ENCODE measurements at regions not wholly inside any gene's neighbourhood (a gene's known extent, or its start where the extent isn't known, plus 50 kb on each side); places are given as distances from the start of the nearest gene placed in this dataset.
"Not testable (repeated sequence)": the region's sequence is repeated elsewhere in the genome, so short reads cannot be mapped to it uniquely, and the experiment has no call there.

DNA sequence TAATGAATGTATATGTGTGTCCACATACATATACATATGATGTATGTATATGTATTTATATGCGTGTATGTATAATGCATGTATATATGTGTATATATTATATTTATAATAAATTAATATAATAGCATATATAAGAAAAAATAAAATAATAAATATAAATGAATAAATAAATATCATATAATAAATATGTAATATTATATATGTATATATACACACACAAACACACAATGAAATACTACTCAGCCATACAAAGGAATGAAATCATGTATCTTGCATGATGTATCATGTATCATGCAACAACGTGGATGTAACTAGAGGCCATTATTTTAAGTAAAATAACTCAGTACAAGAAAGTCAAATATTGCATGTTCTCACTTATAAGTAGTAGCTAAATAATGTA is 788.7 kb upstream of the CHORDC1 start:
- Histone ChIP-seq H3K4me1 (no peaks in the 10 kb centered on the region), H3K36me3 (ENCODE audit: control insufficient read depth, insufficient read depth, low read length) (no peaks in the 10 kb centered on the region), H3K27me3 (replicated peaks; ENCODE audit: control insufficient read depth, insufficient read depth, low read length) (no peaks in the 10 kb centered on the region), H3K9me3 (no peaks in the 10 kb centered on the region), H3K4me3 (ENCODE audit: low read depth, low read length) (no peak overlapping the region)
- ChIA-PET POLR2A (no interaction called here), CTCF (no interaction called here)
- H3K36me3 Mint-ChIP-seq (ENCODE audit: insufficient read depth, unreplicated experiment): no peaks in the 10 kb centered on the region
- no peak overlapping the region for H3K4me3 Mint-ChIP-seq (ENCODE audit: unreplicated experiment)
- no peaks in the 10 kb centered on the region for H3K27me3 Mint-ChIP-seq (ENCODE audit: insufficient read depth, unreplicated experiment)
- BruUV-seq (replicated peaks): no TSS peak
- DNase-seq: no peak
- TF ChIP-seq, protein P1, sequence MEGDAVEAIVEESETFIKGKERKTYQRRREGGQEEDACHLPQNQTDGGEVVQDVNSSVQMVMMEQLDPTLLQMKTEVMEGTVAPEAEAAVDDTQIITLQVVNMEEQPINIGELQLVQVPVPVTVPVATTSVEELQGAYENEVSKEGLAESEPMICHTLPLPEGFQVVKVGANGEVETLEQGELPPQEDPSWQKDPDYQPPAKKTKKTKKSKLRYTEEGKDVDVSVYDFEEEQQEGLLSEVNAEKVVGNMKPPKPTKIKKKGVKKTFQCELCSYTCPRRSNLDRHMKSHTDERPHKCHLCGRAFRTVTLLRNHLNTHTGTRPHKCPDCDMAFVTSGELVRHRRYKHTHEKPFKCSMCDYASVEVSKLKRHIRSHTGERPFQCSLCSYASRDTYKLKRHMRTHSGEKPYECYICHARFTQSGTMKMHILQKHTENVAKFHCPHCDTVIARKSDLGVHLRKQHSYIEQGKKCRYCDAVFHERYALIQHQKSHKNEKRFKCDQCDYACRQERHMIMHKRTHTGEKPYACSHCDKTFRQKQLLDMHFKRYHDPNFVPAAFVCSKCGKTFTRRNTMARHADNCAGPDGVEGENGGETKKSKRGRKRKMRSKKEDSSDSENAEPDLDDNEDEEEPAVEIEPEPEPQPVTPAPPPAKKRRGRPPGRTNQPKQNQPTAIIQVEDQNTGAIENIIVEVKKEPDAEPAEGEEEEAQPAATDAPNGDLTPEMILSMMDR (IDR thresholded peaks at IDR 0.05; ENCODE audit: insufficient read depth in 1 of 2, low read depth in 1 of 2, low read length in 1 of 2, severe bottlenecking in 1 of 2, unreplicated experiment in 1 of 2): no peak
- no peak overlapping the region for H3K27ac Mint-ChIP-seq (ENCODE audit: unreplicated experiment)
- H3K4me1 Mint-ChIP-seq (ENCODE audit: low read depth, unreplicated experiment): no peaks in the 10 kb centered on the region
- intact Hi-C loops (cut with micrococcal nuclease; ENCODE audit: unreplicated experiment): no loop called here
- H3K9me3 Mint-ChIP-seq (ENCODE audit: unreplicated experiment): peaks cover 9% of the 10 kb centered on the region

DNA sequence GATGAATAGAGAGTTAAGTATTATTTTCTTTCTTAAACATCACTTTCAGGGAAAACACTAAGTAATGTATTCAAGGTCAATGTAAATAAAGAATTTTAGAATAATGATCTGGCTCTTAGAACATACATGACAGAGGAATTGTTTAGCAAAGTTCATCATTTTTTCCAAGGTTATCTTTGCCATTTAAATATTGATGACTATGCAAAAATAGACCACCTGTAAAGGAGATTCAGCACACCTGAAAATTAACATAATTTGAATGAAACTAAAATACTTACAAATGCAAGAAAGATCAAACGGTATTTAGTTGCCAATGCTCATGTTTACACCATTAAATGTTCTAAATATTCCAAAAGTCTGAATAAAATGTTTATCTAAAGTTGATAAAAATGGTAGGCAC is 782.6 kb upstream of the CHORDC1 start:
- no TSS peak for BruUV-seq (replicated peaks)
- H3K27me3 Mint-ChIP-seq (ENCODE audit: insufficient read depth, unreplicated experiment): no peaks in the 10 kb centered on the region
- ChIA-PET POLR2A (no interaction called here), CTCF (no interaction called here)
- no peak overlapping the region for H3K27ac Mint-ChIP-seq (ENCODE audit: unreplicated experiment)
- Histone ChIP-seq H3K9me3 (no peaks in the 10 kb centered on the region), H3K36me3 (ENCODE audit: control insufficient read depth, insufficient read depth, low read length) (no peaks in the 10 kb centered on the region), H3K4me3 (ENCODE audit: low read depth, low read length) (no peak overlapping the region), H3K4me1 (no peaks in the 10 kb centered on the region), H3K27me3 (replicated peaks; ENCODE audit: control insufficient read depth, insufficient read depth, low read length) (no peaks in the 10 kb centered on the region)
- H3K36me3 Mint-ChIP-seq (ENCODE audit: insufficient read depth, unreplicated experiment): no peaks in the 10 kb centered on the region
- H3K4me3 Mint-ChIP-seq (ENCODE audit: unreplicated experiment): no peak overlapping the region
- no peak for DNase-seq
- TF ChIP-seq, protein P1 (IDR thresholded peaks at IDR 0.05; ENCODE audit: insufficient read depth in 1 of 2, low read depth in 1 of 2, low read length in 1 of 2, severe bottlenecking in 1 of 2, unreplicated experiment in 1 of 2): no peak
- no peaks in the 10 kb centered on the region for H3K4me1 Mint-ChIP-seq (ENCODE audit: low read depth, unreplicated experiment)
- H3K9me3 Mint-ChIP-seq (ENCODE audit: unreplicated experiment): peaks cover 9% of the 10 kb centered on the region
- intact Hi-C loops (cut with micrococcal nuclease; ENCODE audit: unreplicated experiment): no loop called here

DNA sequence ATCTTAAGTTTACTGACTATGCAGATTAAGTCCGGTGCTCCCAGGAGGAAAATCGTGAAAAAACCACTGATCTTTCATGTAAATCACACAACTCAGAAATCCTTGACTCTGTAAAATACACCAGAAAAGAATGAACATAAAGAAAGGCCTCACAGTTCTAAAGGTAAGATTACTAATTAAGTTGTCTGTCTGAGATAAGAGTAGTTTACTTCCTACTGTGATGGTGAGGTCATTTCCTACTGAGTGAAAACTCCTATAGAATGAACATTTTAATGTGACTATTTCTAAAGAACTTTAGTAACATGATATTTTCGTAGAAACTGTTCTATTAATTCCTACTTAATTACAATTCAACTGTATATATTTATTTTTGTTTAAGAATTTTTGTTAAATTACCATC is 774.4 kb upstream of the CHORDC1 start:
- ChIA-PET CTCF (no interaction called here), POLR2A (no interaction called here)
- intact Hi-C loops (cut with micrococcal nuclease; ENCODE audit: unreplicated experiment): no loop called here
- Mint-ChIP-seq H3K27ac (ENCODE audit: unreplicated experiment) (no peak overlapping the region), H3K4me1 (ENCODE audit: low read depth, unreplicated experiment) (no peaks in the 10 kb centered on the region), H3K4me3 (ENCODE audit: unreplicated experiment) (no peak overlapping the region), H3K36me3 (ENCODE audit: insufficient read depth, unreplicated experiment) (no peaks in the 10 kb centered on the region), H3K27me3 (ENCODE audit: insufficient read depth, unreplicated experiment) (no peaks in the 10 kb centered on the region), H3K9me3 (ENCODE audit: unreplicated experiment) (no peaks in the 10 kb centered on the region)
- Histone ChIP-seq H3K4me1 (no peaks in the 10 kb centered on the region), H3K9me3 (peaks cover 4% of the 10 kb centered on the region; the same call in 1 of the 2 replicates), H3K4me3 (ENCODE audit: low read depth, low read length) (no peak overlapping the region), H3K36me3 (ENCODE audit: control insufficient read depth, insufficient read depth, low read length) (no peaks in the 10 kb centered on the region), H3K27me3 (replicated peaks; ENCODE audit: control insufficient read depth, insufficient read depth, low read length) (no peaks in the 10 kb centered on the region)
- BruUV-seq (replicated peaks): no TSS peak
- no peak for DNase-seq
- TF ChIP-seq, protein P1 (IDR thresholded peaks at IDR 0.05; ENCODE audit: insufficient read depth in 1 of 2, low read depth in 1 of 2, low read length in 1 of 2, severe bottlenecking in 1 of 2, unreplicated experiment in 1 of 2): no peak

DNA sequence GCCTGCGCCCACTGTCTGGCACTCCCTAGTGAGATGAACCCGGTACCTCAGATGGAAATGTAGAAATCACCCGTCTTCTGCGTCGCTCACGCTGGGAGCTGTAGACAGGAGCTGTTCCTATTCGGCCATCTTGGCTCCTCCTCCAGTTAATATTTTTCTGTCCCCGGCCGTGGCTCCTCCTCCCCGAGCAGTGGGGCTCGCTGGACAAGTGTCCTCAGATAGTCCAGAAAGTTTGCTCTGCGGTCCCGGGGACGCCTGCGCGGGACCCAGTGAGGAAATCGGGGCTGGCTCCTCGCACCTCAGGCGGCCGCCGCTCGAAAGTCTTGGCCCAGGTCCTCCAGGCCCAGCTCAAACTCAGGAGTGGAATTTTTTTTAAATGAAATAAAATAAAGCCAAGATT is 749.3 kb upstream of the CHORDC1 start:
- H3K27ac Mint-ChIP-seq (ENCODE audit: unreplicated experiment); CTCF ChIA-PET; H3K4me3 Mint-ChIP-seq (ENCODE audit: unreplicated experiment); intact Hi-C loops (cut with micrococcal nuclease; ENCODE audit: unreplicated experiment); DNase-seq; POLR2A ChIA-PET; H3K36me3 Mint-ChIP-seq (ENCODE audit: insufficient read depth, unreplicated experiment); H3K4me1 Mint-ChIP-seq (ENCODE audit: low read depth, unreplicated experiment); BruUV-seq (replicated peaks); H3K27me3 ChIP-seq (replicated peaks; ENCODE audit: control insufficient read depth, insufficient read depth, low read length); H3K9me3 ChIP-seq; H3K27me3 Mint-ChIP-seq (ENCODE audit: insufficient read depth, unreplicated experiment); H3K4me1 ChIP-seq; H3K36me3 ChIP-seq (ENCODE audit: control insufficient read depth, insufficient read depth, low read length); H3K4me3 ChIP-seq (ENCODE audit: low read depth, low read length): not testable (repeated sequence)
- H3K9me3 Mint-ChIP-seq (ENCODE audit: unreplicated experiment): peaks cover 20% of the 10 kb centered on the region

All from Caco-2 (cell line).